ENCODE measurements at regions not wholly inside any gene's neighbourhood (a gene's known extent, or its start where the extent isn't known, plus 50 kb on each side); places are given as distances from the start of the nearest gene placed in this dataset.

DNA sequence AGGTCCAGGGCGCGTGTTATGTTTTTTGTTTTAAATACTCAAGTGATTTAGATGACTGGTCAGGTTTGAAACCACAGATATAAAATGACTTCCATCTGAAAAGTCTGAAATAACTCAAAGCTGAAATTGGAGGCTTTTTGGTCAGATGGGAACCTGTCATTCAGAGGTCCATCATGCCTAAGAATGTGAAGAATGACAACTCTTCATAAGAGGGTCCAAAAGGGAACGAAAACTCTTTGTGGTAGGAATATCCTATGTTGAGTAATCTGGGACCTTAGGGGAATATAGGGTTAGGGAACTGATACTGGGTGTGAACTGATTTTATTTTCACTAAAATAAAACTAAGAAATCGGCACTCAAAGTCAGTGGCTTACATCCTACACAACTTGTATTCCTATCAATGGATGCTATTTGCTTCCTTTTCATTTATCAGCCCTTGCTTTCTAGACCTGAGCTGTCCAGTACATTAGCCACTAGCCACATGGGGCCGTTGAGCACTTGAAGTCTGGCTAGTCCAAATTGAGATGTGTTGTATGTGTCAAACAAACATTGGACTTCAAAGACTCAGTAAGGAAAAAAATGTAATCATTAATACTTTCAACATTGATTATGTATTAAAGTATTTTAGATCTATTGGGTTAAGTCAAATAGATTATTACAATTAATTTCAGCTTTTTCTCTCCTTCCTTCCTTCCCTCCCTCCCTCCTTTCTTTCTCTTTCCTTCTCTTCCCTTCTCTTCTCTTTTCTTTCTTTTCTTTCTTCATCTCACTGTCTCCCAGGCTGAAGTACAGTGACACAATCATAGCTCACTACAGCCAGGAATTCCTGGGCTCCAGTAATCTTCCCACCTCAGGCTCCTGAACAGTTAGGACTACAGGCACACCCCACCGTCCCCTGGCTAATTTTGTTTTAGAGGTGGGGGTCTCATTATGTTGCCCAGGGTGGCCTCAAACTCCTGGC is 56.5 kb upstream of the KDM7A start:
- H3K4me3 Mint-ChIP-seq = no peak overlapping the region
- peaks cover 31% of the 10 kb centered on the region for H3K4me1 Mint-ChIP-seq (ENCODE audit: low read depth)

GRCh38 chr7:140231771-140232491 is 55.1 kb upstream of the KDM7A start:
- DNase-seq (ENCODE audit: low spot score) = no peak
- Mint-ChIP-seq H3K4me3 (peak overlapping the region; percentile 89), H3K9me3 (no peaks in the 10 kb centered on the region), H3K27me3 (ENCODE audit: low read depth) (no peaks in the 10 kb centered on the region), H3K27ac (peak overlapping the region; percentile 94), H3K36me3 (ENCODE audit: low read depth) (peaks cover 3% of the 10 kb centered on the region), H3K4me1 (ENCODE audit: low read depth) (peaks cover 32% of the 10 kb centered on the region)

More for the DNA sequence above, 56.5 kb upstream of the KDM7A start:
- no peaks in the 10 kb centered on the region for H3K27me3 Mint-ChIP-seq (ENCODE audit: low read depth)
- H3K9me3 Mint-ChIP-seq = no peaks in the 10 kb centered on the region
- DNase-seq (ENCODE audit: low spot score) = no peak
- peak overlapping the region; percentile 16 for H3K27ac Mint-ChIP-seq
- peaks cover 3% of the 10 kb centered on the region for H3K36me3 Mint-ChIP-seq (ENCODE audit: low read depth)

- no peaks in the 10 kb centered on the region for H3K27me3 Mint-ChIP-seq (ENCODE audit: low read depth)
- DNase-seq (ENCODE audit: low spot score) = peak; percentile 56
- H3K4me3 Mint-ChIP-seq = peak overlapping the region; percentile 89
- peak overlapping the region; percentile 94 for H3K27ac Mint-ChIP-seq
- H3K4me1 Mint-ChIP-seq (ENCODE audit: low read depth) = peaks cover 34% of the 10 kb centered on the region
- peaks cover 3% of the 10 kb centered on the region for H3K36me3 Mint-ChIP-seq (ENCODE audit: low read depth)
- H3K9me3 Mint-ChIP-seq = no peaks in the 10 kb centered on the region
Observed at GRCh38 chr7:140230861-140231770, 54.3 kb upstream of the KDM7A start.

DNA sequence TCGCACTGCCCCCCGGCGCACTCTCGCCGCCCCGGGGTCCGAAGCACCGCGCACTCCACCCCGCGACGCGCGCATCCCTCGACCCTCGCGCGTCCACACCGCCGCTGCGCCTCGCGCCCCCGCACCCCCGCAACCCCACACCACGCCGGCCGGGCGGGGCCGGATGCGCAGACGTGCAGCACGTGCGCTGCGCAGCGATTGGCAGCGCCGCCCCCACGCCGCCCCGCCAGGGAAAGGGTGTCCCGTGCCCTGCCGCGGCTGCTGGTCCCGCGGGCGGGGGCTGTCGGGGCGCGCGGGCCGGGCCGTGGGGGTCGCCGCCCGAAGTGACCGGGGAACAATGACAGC is 53.7 kb upstream of the KDM7A start:
- H3K4me1 Mint-ChIP-seq (ENCODE audit: low read depth) = peaks cover 40% of the 10 kb centered on the region
- H3K27ac Mint-ChIP-seq = peak overlapping the region; percentile 94
- no peaks in the 10 kb centered on the region for H3K9me3 Mint-ChIP-seq
- no peaks in the 10 kb centered on the region for H3K27me3 Mint-ChIP-seq (ENCODE audit: low read depth)
- H3K4me3 Mint-ChIP-seq = peak overlapping the region; percentile 89
- peaks cover 3% of the 10 kb centered on the region for H3K36me3 Mint-ChIP-seq (ENCODE audit: low read depth)
- DNase-seq (ENCODE audit: low spot score) = peak; percentile 78

GRCh38 chr7:140229591-140230515 is 53.1 kb upstream of the KDM7A start:
- H3K27me3 Mint-ChIP-seq (ENCODE audit: low read depth) = no peaks in the 10 kb centered on the region
- peaks cover 43% of the 10 kb centered on the region for H3K4me1 Mint-ChIP-seq (ENCODE audit: low read depth)
- peaks cover 3% of the 10 kb centered on the region for H3K36me3 Mint-ChIP-seq (ENCODE audit: low read depth)
- peak overlapping the region; percentile 93 for H3K27ac Mint-ChIP-seq
- no peaks in the 10 kb centered on the region for H3K9me3 Mint-ChIP-seq
- peak overlapping the region; percentile 80 for H3K4me3 Mint-ChIP-seq
- DNase-seq (ENCODE audit: low spot score) = peak; percentile 55

DNA sequence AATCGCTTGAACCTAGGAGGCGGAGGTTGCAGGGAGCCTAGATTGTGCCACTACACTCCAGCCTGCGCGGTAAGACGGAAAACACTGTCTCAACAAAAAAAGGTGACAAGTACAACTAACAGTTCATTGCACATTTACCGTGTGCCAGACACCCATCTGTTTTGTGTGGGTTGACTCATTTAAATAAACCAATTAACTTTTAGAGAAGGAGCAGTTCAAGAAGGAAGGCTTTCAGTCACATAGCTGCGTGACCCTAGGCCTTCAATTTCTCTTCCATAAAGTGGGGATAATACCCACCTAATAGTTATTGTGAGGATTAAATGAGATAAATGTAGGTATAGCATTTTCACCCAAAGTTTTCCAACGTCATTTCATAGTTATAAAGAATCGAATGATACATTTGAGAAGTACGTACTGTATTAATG is 52.3 kb upstream of the KDM7A start:
- H3K4me1 Mint-ChIP-seq (ENCODE audit: low read depth) = peaks cover 47% of the 10 kb centered on the region
- H3K4me3 Mint-ChIP-seq = peak overlapping the region; percentile 80
- no peaks in the 10 kb centered on the region for H3K27me3 Mint-ChIP-seq (ENCODE audit: low read depth)
- no peak for DNase-seq (ENCODE audit: low spot score)
- H3K27ac Mint-ChIP-seq = peak overlapping the region; percentile 93
- peaks cover 3% of the 10 kb centered on the region for H3K36me3 Mint-ChIP-seq (ENCODE audit: low read depth)
- H3K9me3 Mint-ChIP-seq = no peaks in the 10 kb centered on the region

Data from T-helper 2 cell treated with Interferon-gamma antibody and Interleukin-4, amounts not matched to agents 5 μg/mL and 100 μg/mL, for 36 hours (primary cell).